Fibroblast of lung (primary cell): ENCODE measurements at regions not wholly inside any gene's neighbourhood (a gene's known extent, or its start where the extent isn't known, plus 50 kb on each side); places are given as distances from the start of the nearest gene placed in this dataset.
"Not testable (repeated sequence)": the region's sequence is repeated elsewhere in the genome, so short reads cannot be mapped to it uniquely, and the experiment has no call there.

ENCODE experiments used
- DNase-seq, 2 donors: peaks; one replicate each; pipeline versions ENCODE4 v3.0.0 to v3.0.0-alpha.2; 2010; ENCODE audit warnings: low read depth in 2 of 2
- H2AFZ ChIP-seq: 2 replicates; pipeline ENCODE4 v1.5.1; 2012; ENCODE audit warnings: low read length, control low read depth, inconsistent platforms
- H3K27ac ChIP-seq: 2 replicates; pipeline ENCODE4 v1.5.1; 2011; ENCODE audit warnings: low read length, control low read depth; ENCODE audit not compliant: insufficient read depth
- H3K27me3 ChIP-seq: 2 replicates; pipeline ENCODE4 v1.5.1; 2011; ENCODE audit warnings: mild to moderate bottlenecking, low read length; ENCODE audit not compliant: control insufficient read depth, insufficient read depth
- H3K36me3 ChIP-seq: 2 replicates; pipeline ENCODE4 v1.5.1; 2011; ENCODE audit warnings: low read length; ENCODE audit not compliant: control insufficient read depth, insufficient read depth
- H3K4me1 ChIP-seq: 2 replicates; pipeline ENCODE4 v1.5.1; 2011; ENCODE audit warnings: low read length; ENCODE audit not compliant: control insufficient read depth, insufficient read depth; ENCODE audit errors: extremely low read depth
- H3K4me2 ChIP-seq: 2 replicates; pipeline ENCODE4 v1.5.1; 2011; ENCODE audit warnings: low read length, control low read depth; ENCODE audit not compliant: insufficient read depth; ENCODE audit errors: extremely low read depth
- H3K4me3 ChIP-seq, 4 experiments: fragments of 200-600 bp in 1 of 4; sonication (generic) in 1 of 4; replicated peaks in 1 of 4; 2 replicates each; pipeline ENCODE4 v1.5.1; 2011 to 2016; ENCODE audit warnings: low read length in 4 of 4, low read depth in 3 of 4, mild to moderate bottlenecking in 3 of 4, control low read depth in 2 of 4, inconsistent platforms in 1 of 4, mixed read lengths in 1 of 4; ENCODE audit not compliant: insufficient read depth in 1 of 4; ENCODE audit errors: control extremely low read depth in 1 of 4
- H3K79me2 ChIP-seq: 2 replicates; pipeline ENCODE4 v1.5.1; 2012; ENCODE audit warnings: mild to moderate bottlenecking, low read length, inconsistent platforms; ENCODE audit not compliant: control insufficient read depth, insufficient read depth
- H3K9ac ChIP-seq: 2 replicates; pipeline ENCODE4 v1.5.1; 2011; ENCODE audit warnings: mild to moderate bottlenecking, low read length, control low read depth; ENCODE audit not compliant: insufficient read depth
- H3K9me3 ChIP-seq: 2 replicates; pipeline ENCODE4 v1.5.1; 2012; ENCODE audit warnings: low read depth, low read length; ENCODE audit not compliant: control insufficient read depth, insufficient read depth
- H4K20me1 ChIP-seq: 2 replicates; pipeline ENCODE4 v1.5.1; 2011; ENCODE audit warnings: low read length; ENCODE audit not compliant: control insufficient read depth, insufficient read depth; ENCODE audit errors: extremely low read depth
- EZH2 ChIP-seq: IDR thresholded peaks from 2 replicates; pipeline ENCODE4 v1.5.1; 2012; ENCODE audit warnings: low read length, control low read depth, mild to moderate bottlenecking; ENCODE audit errors: missing control alignments
- TF ChIP-seq, protein P1 (sequence below), 2 donors: IDR thresholded peaks in 1 of 2; conservative IDR thresholded peaks in 1 of 2; 1 replicate in 1 of 2; 2 replicates in 1 of 2; pipeline ENCODE4 v1.5.1; 2011 to 2012; ENCODE audit warnings: low read length in 2 of 2, control low read depth in 1 of 2, inconsistent platforms in 1 of 2, low read depth in 1 of 2, mild to moderate bottlenecking in 1 of 2

DNA sequence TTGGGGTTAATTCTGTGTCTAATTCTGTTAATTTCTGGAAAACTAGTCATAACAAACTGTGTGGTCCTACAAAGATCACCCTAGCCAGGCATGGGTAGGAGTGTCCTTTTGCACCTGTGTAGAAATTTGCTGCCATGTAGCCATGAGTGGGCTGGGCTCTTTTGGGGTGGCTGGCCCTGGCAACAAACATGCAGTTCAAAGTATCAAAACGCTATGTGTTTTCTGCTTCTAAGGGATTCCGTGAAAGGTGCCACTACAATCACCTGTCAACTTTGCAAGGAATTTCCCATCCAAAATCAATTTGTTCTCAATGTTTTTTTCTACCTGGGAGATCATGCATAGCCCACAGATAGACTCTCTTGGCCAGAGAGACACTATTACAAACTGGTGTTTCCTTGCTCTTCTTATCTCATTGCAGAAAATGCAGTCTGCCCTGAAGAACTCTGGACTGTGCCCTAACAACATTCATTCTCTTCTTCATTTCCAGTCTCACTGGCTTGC lies 537.7 kb upstream of the ID2 start:
- H3K4me1 ChIP-seq = peaks cover 8% of the 10 kb centered on the region
- H3K79me2 ChIP-seq = no peaks in the 10 kb centered on the region
- no peaks in the 10 kb centered on the region for H3K36me3 ChIP-seq
- no peak overlapping the region for H3K9ac ChIP-seq
- no peaks in the 10 kb centered on the region for H3K27me3 ChIP-seq
- no peak overlapping the region for H3K4me3 ChIP-seq
- no peak overlapping the region for H3K27ac ChIP-seq
- H3K4me2 ChIP-seq = no peak overlapping the region
- no peak overlapping the region for H2AFZ ChIP-seq
- no peaks in the 10 kb centered on the region for H3K9me3 ChIP-seq
- DNase-seq = no peak
- TF ChIP-seq, protein P1, sequence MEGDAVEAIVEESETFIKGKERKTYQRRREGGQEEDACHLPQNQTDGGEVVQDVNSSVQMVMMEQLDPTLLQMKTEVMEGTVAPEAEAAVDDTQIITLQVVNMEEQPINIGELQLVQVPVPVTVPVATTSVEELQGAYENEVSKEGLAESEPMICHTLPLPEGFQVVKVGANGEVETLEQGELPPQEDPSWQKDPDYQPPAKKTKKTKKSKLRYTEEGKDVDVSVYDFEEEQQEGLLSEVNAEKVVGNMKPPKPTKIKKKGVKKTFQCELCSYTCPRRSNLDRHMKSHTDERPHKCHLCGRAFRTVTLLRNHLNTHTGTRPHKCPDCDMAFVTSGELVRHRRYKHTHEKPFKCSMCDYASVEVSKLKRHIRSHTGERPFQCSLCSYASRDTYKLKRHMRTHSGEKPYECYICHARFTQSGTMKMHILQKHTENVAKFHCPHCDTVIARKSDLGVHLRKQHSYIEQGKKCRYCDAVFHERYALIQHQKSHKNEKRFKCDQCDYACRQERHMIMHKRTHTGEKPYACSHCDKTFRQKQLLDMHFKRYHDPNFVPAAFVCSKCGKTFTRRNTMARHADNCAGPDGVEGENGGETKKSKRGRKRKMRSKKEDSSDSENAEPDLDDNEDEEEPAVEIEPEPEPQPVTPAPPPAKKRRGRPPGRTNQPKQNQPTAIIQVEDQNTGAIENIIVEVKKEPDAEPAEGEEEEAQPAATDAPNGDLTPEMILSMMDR (conservative IDR thresholded peaks at IDR 0.05 in 1 of 2, IDR thresholded peaks at IDR 0.05 in 1 of 2; ENCODE audit: low read depth in 1 of 2, low read length in 2 of 2) = no peak
- no peak for TF ChIP-seq EZH2
- H4K20me1 ChIP-seq = no peaks in the 10 kb centered on the region

DNA sequence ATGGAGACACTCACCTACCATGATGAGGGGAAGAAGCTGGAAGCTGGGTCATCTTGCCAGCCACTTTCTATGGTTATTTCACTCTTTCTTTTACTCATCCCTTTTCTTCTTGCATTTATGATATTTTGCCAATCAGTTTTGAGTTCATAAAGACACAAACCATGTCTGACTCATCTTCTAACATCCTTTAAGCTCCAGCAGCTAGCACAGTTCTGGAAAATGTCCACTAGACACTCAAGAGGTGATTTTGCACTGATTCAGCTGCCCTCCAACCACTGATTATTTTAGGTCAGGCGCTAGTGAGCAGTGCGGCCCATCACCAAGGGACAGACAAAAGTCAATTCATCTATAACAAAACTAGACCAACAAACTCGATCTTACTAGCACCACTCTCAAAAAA lies 537.1 kb upstream of the ID2 start:
- H4K20me1 ChIP-seq = no peaks in the 10 kb centered on the region
- no peak overlapping the region for H3K4me2 ChIP-seq
- H3K27ac ChIP-seq = no peak overlapping the region
- H2AFZ ChIP-seq = no peak overlapping the region
- no peak overlapping the region for H3K9ac ChIP-seq
- no peak overlapping the region for H3K4me3 ChIP-seq
- H3K79me2 ChIP-seq = no peaks in the 10 kb centered on the region
- no peaks in the 10 kb centered on the region for H3K9me3 ChIP-seq
- no peaks in the 10 kb centered on the region for H3K27me3 ChIP-seq
- H3K4me1 ChIP-seq = peaks cover 8% of the 10 kb centered on the region
- no peaks in the 10 kb centered on the region for H3K36me3 ChIP-seq
- TF ChIP-seq EZH2 = no peak
- TF ChIP-seq, protein P1 (conservative IDR thresholded peaks at IDR 0.05 in 1 of 2, IDR thresholded peaks at IDR 0.05 in 1 of 2; ENCODE audit: low read depth in 1 of 2, low read length in 2 of 2) = no peak
- DNase-seq = peak; percentile 87 to 89

DNA sequence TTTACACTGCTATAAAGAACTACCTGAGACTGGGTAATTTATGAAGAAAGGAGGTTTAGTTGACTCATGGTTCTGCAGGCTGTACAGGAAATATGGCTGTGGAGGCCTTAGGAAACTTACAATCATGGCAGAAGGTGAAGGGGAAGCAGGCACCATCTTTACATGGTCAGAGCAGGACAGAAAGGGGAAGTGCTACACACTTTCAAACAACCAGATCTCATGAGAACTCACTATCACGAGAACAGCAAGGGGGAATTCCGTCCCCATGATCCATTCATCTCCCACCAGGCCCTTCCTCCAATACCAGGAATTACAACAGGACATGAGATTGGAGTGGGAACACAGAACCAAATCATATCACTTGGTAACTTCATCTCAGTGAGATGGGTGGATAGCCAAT lies 536.5 kb upstream of the ID2 start:
- H3K4me2 ChIP-seq, H3K9ac ChIP-seq, DNase-seq, H2AFZ ChIP-seq, H3K27ac ChIP-seq, H3K4me3 ChIP-seq, H3K79me2 ChIP-seq, H3K27me3 ChIP-seq, H3K36me3 ChIP-seq, H4K20me1 ChIP-seq, H3K4me1 ChIP-seq, H3K9me3 ChIP-seq: not testable (repeated sequence)
